ENCODE measurements at regions not wholly inside any gene's neighbourhood (a gene's known extent, or its start where the extent isn't known, plus 50 kb on each side); places are given as distances from the start of the nearest gene placed in this dataset.

DNA sequence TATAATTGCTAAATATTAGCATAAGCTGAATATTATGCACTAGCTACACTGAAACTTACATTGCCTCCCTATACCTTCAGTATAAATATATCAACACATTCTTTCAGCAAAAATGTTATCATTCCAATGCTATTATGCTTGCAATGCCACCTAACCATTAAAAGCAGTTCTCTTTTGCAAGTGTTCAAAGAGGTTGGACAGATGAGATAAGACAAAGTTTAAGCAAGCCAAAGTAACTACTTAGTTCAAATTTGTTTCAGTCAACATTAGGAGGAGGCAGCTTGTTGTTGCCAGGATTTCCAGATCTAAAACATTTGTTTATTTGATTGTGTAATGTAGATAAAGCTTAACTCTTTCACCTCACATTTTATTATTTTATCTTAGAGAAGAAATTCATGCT is 323.9 kb upstream of the FAM241A start:
- intact Hi-C loops (cut with micrococcal nuclease; ENCODE audit: unreplicated experiment), result no loop called here
- Mint-ChIP-seq H3K27ac (ENCODE audit: unreplicated experiment) (no peak overlapping the region), H3K4me1 (ENCODE audit: low read depth, unreplicated experiment) (no peaks in the 10 kb centered on the region), H3K36me3 (ENCODE audit: insufficient read depth, unreplicated experiment) (no peaks in the 10 kb centered on the region), H3K9me3 (ENCODE audit: unreplicated experiment) (no peaks in the 10 kb centered on the region), H3K4me3 (ENCODE audit: unreplicated experiment) (no peak overlapping the region), H3K27me3 (ENCODE audit: insufficient read depth, unreplicated experiment) (peaks cover 3% of the 10 kb centered on the region)
- Histone ChIP-seq H3K4me3 (ENCODE audit: low read depth, low read length) (no peak overlapping the region), H3K36me3 (ENCODE audit: control insufficient read depth, insufficient read depth, low read length) (no peaks in the 10 kb centered on the region), H3K9me3 (0 out of 2 replicates have a peak, but pooled peaks cover 4% of the 10 kb centered on the region), H3K27me3 (replicated peaks; ENCODE audit: control insufficient read depth, insufficient read depth, low read length) (no peaks in the 10 kb centered on the region), H3K4me1 (no peaks in the 10 kb centered on the region)
- CTCF ChIA-PET, result no interaction called here
- BruUV-seq (replicated peaks), result no TSS peak
- TF ChIP-seq, protein P1, sequence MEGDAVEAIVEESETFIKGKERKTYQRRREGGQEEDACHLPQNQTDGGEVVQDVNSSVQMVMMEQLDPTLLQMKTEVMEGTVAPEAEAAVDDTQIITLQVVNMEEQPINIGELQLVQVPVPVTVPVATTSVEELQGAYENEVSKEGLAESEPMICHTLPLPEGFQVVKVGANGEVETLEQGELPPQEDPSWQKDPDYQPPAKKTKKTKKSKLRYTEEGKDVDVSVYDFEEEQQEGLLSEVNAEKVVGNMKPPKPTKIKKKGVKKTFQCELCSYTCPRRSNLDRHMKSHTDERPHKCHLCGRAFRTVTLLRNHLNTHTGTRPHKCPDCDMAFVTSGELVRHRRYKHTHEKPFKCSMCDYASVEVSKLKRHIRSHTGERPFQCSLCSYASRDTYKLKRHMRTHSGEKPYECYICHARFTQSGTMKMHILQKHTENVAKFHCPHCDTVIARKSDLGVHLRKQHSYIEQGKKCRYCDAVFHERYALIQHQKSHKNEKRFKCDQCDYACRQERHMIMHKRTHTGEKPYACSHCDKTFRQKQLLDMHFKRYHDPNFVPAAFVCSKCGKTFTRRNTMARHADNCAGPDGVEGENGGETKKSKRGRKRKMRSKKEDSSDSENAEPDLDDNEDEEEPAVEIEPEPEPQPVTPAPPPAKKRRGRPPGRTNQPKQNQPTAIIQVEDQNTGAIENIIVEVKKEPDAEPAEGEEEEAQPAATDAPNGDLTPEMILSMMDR (IDR thresholded peaks at IDR 0.05; ENCODE audit: insufficient read depth in 1 of 2, low read depth in 1 of 2, low read length in 1 of 2, severe bottlenecking in 1 of 2, unreplicated experiment in 1 of 2), result no peak
- no peak for DNase-seq
- POLR2A ChIA-PET, result no interaction called here

DNA sequence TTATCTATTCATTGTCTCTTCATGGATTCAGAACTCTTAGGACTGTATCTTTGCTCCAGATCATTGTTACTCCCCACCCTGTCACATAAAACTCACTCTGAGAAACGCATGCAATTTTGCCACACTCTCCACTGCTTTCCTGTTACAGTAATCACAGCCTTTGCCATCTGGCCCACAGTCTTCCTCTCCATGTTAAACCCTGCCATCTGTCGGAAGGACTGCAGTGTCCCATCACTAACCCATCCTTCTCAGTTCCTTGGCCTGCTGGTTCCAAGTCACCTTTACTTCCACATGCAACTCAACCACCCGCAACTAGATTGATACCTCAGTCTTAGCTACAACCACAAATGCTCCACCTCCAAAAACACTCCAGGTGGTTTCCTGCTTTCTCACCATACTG is 308.7 kb upstream of the FAM241A start:
- Histone ChIP-seq H3K27me3 (replicated peaks; ENCODE audit: control insufficient read depth, insufficient read depth, low read length) (no peaks in the 10 kb centered on the region), H3K4me1 (no peaks in the 10 kb centered on the region), H3K36me3 (ENCODE audit: control insufficient read depth, insufficient read depth, low read length) (no peaks in the 10 kb centered on the region), H3K4me3 (ENCODE audit: low read depth, low read length) (no peak overlapping the region), H3K9me3 (no peaks in the 10 kb centered on the region)
- Mint-ChIP-seq H3K36me3 (ENCODE audit: insufficient read depth, unreplicated experiment) (no peaks in the 10 kb centered on the region), H3K27me3 (ENCODE audit: insufficient read depth, unreplicated experiment) (peaks cover 2% of the 10 kb centered on the region), H3K27ac (ENCODE audit: unreplicated experiment) (no peak overlapping the region), H3K4me3 (ENCODE audit: unreplicated experiment) (no peak overlapping the region), H3K4me1 (ENCODE audit: low read depth, unreplicated experiment) (no peaks in the 10 kb centered on the region), H3K9me3 (ENCODE audit: unreplicated experiment) (no peaks in the 10 kb centered on the region)
- intact Hi-C loops (cut with micrococcal nuclease; ENCODE audit: unreplicated experiment), result no loop called here
- no peak for DNase-seq
- ChIA-PET CTCF (no interaction called here), POLR2A (no interaction called here)
- no TSS peak for BruUV-seq (replicated peaks)
- TF ChIP-seq, protein P1 (IDR thresholded peaks at IDR 0.05; ENCODE audit: insufficient read depth in 1 of 2, low read depth in 1 of 2, low read length in 1 of 2, severe bottlenecking in 1 of 2, unreplicated experiment in 1 of 2), result no peak

GRCh38 chr4:111837761-111838160 is 307.5 kb upstream of the FAM241A start:
- Mint-ChIP-seq H3K36me3 (ENCODE audit: insufficient read depth, unreplicated experiment) (no peaks in the 10 kb centered on the region), H3K27me3 (ENCODE audit: insufficient read depth, unreplicated experiment) (peaks cover 2% of the 10 kb centered on the region), H3K9me3 (ENCODE audit: unreplicated experiment) (no peaks in the 10 kb centered on the region), H3K27ac (ENCODE audit: unreplicated experiment) (no peak overlapping the region), H3K4me3 (ENCODE audit: unreplicated experiment) (no peak overlapping the region), H3K4me1 (ENCODE audit: low read depth, unreplicated experiment) (no peaks in the 10 kb centered on the region)
- H3K9me3 ChIP-seq, result no peaks in the 10 kb centered on the region; the same call in 1 of the 2 replicates
- no peaks in the 10 kb centered on the region for H3K36me3 ChIP-seq (ENCODE audit: control insufficient read depth, insufficient read depth, low read length)
- H3K4me1 ChIP-seq, result no peaks in the 10 kb centered on the region
- intact Hi-C loops (cut with micrococcal nuclease; ENCODE audit: unreplicated experiment), result no loop called here
- ChIA-PET POLR2A (no interaction called here), CTCF (no interaction called here)
- no peak overlapping the region for H3K4me3 ChIP-seq (ENCODE audit: low read depth, low read length)
- DNase-seq, result no peak
- H3K27me3 ChIP-seq (replicated peaks; ENCODE audit: control insufficient read depth, insufficient read depth, low read length), result no peaks in the 10 kb centered on the region
- BruUV-seq (replicated peaks), result no TSS peak
- TF ChIP-seq, protein P1 (IDR thresholded peaks at IDR 0.05; ENCODE audit: insufficient read depth in 1 of 2, low read depth in 1 of 2, low read length in 1 of 2, severe bottlenecking in 1 of 2, unreplicated experiment in 1 of 2), result no peak
